ENCODE measurements at regions not wholly inside any gene's neighbourhood (a gene's known extent, or its start where the extent isn't known, plus 50 kb on each side); places are given as distances from the start of the nearest gene placed in this dataset.

DNA sequence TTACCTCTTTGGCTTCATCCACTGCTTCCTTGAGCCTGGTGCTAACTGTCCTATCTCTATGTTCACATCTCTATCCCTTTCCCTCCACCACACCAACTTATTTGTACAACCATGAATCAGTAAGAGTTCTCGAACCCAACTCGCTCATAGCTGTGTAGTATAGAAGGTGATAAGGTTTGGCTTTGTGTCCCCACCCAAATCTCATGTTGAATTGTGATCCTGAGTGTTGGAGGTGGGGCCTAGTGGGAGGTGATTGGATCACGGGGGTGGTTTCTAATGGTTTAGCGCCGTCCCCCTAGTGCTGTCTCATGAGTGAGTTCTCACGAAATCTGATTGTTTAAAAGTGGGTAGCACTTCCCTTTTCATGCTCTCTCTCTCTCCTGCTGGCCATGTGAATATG is 235.6 kb upstream of the FMN2 start:
- TF ChIP-seq, protein P1, sequence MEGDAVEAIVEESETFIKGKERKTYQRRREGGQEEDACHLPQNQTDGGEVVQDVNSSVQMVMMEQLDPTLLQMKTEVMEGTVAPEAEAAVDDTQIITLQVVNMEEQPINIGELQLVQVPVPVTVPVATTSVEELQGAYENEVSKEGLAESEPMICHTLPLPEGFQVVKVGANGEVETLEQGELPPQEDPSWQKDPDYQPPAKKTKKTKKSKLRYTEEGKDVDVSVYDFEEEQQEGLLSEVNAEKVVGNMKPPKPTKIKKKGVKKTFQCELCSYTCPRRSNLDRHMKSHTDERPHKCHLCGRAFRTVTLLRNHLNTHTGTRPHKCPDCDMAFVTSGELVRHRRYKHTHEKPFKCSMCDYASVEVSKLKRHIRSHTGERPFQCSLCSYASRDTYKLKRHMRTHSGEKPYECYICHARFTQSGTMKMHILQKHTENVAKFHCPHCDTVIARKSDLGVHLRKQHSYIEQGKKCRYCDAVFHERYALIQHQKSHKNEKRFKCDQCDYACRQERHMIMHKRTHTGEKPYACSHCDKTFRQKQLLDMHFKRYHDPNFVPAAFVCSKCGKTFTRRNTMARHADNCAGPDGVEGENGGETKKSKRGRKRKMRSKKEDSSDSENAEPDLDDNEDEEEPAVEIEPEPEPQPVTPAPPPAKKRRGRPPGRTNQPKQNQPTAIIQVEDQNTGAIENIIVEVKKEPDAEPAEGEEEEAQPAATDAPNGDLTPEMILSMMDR (IDR thresholded peaks at IDR 0.05): no peak
- TF ChIP-seq EP300 (IDR thresholded peaks at IDR 0.05): no peak
